ENCODE measurements at regions not wholly inside any gene's neighbourhood (a gene's known extent, or its start where the extent isn't known, plus 50 kb on each side); places are given as distances from the start of the nearest gene placed in this dataset.

DNA sequence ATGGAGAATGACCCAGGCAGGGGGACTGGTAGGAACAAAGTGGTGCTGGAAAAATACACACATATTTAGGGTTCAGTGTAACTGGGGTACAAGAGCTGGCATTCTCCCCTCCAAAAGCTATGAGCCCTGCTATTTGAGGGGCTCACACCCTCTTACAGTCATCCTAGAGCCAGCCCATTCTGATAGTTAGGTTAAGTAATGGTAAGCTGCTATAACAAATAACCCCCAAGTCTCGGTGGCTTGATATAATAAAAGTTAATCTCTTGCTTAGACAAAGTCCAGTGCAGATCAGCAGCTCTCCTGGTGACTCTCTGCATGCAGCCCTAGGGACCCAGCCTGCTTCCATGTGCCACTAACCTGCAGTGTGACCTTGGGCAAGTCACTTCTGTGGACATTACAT lies 234.9 kb upstream of the HES1 start:
- Histone ChIP-seq H3K4me1 (ENCODE audit: control insufficient read depth, insufficient read depth, low read length) (peaks cover 50% of the 10 kb centered on the region), H3K27ac (ENCODE audit: insufficient read depth, low read depth, low read length, poor library complexity, severe bottlenecking) (no peak overlapping the region)

DNA sequence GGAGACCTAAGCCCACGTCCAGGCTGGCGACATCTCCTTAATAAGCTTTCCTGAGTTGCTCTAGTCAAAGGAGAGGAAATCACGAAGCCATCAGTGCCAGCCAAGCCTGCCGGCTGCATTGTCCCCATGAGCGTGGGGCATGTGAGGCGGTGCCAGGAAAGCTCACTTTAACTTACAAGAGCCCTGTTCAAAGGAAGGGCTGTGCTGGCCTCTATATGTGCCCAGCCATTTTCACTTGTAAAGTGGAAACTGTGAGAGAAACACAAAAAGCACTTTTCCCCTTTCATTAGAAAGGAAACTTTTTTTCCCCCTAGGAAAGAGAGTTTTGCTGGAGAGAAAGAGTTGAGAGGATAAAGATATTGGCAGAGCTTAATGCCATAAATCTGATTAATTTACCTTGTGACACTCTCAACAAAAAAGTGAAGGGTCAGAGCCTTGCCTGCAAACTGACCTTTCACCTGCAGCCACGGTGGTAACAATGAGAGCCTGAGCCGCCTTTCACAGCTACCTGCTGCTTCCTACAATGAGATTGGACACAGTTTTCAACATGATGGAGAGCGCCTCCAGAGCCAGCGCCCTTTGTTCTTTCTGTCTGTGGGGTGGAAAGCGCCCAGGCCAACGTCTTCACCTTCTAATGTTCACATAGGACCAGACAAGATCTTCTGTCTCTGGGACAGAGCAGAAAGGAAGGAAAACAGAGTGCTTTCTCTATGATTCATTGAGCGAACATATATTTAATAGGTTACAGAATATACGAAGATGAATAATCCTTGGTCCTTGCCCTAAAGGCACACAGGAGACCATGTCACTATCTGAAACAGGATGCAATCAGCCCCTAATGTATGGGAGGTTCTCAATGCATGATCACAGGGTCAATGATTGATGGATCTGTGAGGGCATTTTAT lies 233.1 kb upstream of the HES1 start:
- Histone ChIP-seq H3K27ac (ENCODE audit: insufficient read depth, low read depth, low read length, poor library complexity, severe bottlenecking) (peak overlapping the region; percentile 85), H3K4me3 (ENCODE audit: insufficient read depth, low read depth, low read length) (no peak overlapping the region), H3K9me3 (ENCODE audit: control insufficient read depth, low read length) (no peaks in the 10 kb centered on the region), H3K36me3 (ENCODE audit: control insufficient read depth, insufficient read depth, low read length) (no peaks in the 10 kb centered on the region), H3K4me1 (ENCODE audit: control insufficient read depth, insufficient read depth, low read length) (peaks cover 32% of the 10 kb centered on the region), H3K27me3 (ENCODE audit: control insufficient read depth, insufficient read depth, low read length, poor library complexity, severe bottlenecking) (no peaks in the 10 kb centered on the region)
- WGBS, 2 experiments, result 46 to 47% methylated on average over 14 of the region's 14 CpGs

More for the DNA sequence above, 234.9 kb upstream of the HES1 start:
- no peaks in the 10 kb centered on the region for H3K36me3 ChIP-seq (ENCODE audit: control insufficient read depth, insufficient read depth, low read length)
- H3K4me3 ChIP-seq (ENCODE audit: insufficient read depth, low read depth, low read length), result no peak overlapping the region
- 100% methylated on average over 1 of the region's 1 CpG for WGBS, 2 experiments
- H3K27me3 ChIP-seq (ENCODE audit: control insufficient read depth, insufficient read depth, low read length, poor library complexity, severe bottlenecking), result no peaks in the 10 kb centered on the region
- no peaks in the 10 kb centered on the region for H3K9me3 ChIP-seq (ENCODE audit: control insufficient read depth, low read length)

DNA sequence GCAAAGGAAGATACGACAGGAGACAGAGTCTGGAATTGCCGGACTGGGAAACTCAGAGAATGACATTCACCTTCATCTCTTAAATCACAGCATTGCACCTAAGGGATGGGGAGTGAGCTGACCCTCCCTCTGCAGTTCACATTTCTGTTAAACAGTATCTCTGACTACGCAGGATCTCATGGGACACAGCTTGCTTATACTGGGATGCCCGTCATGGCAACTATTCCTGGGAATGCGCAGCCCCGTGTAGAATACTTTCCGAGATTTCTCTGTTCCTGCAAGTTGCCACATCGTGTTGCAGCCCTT lies 232.5 kb upstream of the HES1 start:
- Histone ChIP-seq H3K27me3 (ENCODE audit: control insufficient read depth, insufficient read depth, low read length, poor library complexity, severe bottlenecking) (no peaks in the 10 kb centered on the region), H3K4me3 (ENCODE audit: insufficient read depth, low read depth, low read length) (no peak overlapping the region), H3K4me1 (ENCODE audit: control insufficient read depth, insufficient read depth, low read length) (peaks cover 31% of the 10 kb centered on the region), H3K36me3 (ENCODE audit: control insufficient read depth, insufficient read depth, low read length) (no peaks in the 10 kb centered on the region), H3K9me3 (ENCODE audit: control insufficient read depth, low read length) (peaks cover 4% of the 10 kb centered on the region), H3K27ac (ENCODE audit: insufficient read depth, low read depth, low read length, poor library complexity, severe bottlenecking) (peak overlapping the region; percentile 85)
- 83 to 88% methylated on average over 8 of the region's 8 CpGs for WGBS, 2 experiments

- no peaks in the 10 kb centered on the region for H3K36me3 ChIP-seq (ENCODE audit: control insufficient read depth, insufficient read depth, low read length)
- no peak overlapping the region for H3K4me3 ChIP-seq (ENCODE audit: insufficient read depth, low read depth, low read length)
- H3K9me3 ChIP-seq (ENCODE audit: control insufficient read depth, low read length), result peaks cover 4% of the 10 kb centered on the region
- H3K27me3 ChIP-seq (ENCODE audit: control insufficient read depth, insufficient read depth, low read length, poor library complexity, severe bottlenecking), result no peaks in the 10 kb centered on the region
- 82 to 89% methylated on average over 4 of the region's 4 CpGs for WGBS, 2 experiments
- peaks cover 26% of the 10 kb centered on the region for H3K4me1 ChIP-seq (ENCODE audit: control insufficient read depth, insufficient read depth, low read length)
- no peak overlapping the region for H3K27ac ChIP-seq (ENCODE audit: insufficient read depth, low read depth, low read length, poor library complexity, severe bottlenecking)
These were observed 232.0 kb upstream of the HES1 start for GRCh38 chr3:193903966-193904365.

DNA sequence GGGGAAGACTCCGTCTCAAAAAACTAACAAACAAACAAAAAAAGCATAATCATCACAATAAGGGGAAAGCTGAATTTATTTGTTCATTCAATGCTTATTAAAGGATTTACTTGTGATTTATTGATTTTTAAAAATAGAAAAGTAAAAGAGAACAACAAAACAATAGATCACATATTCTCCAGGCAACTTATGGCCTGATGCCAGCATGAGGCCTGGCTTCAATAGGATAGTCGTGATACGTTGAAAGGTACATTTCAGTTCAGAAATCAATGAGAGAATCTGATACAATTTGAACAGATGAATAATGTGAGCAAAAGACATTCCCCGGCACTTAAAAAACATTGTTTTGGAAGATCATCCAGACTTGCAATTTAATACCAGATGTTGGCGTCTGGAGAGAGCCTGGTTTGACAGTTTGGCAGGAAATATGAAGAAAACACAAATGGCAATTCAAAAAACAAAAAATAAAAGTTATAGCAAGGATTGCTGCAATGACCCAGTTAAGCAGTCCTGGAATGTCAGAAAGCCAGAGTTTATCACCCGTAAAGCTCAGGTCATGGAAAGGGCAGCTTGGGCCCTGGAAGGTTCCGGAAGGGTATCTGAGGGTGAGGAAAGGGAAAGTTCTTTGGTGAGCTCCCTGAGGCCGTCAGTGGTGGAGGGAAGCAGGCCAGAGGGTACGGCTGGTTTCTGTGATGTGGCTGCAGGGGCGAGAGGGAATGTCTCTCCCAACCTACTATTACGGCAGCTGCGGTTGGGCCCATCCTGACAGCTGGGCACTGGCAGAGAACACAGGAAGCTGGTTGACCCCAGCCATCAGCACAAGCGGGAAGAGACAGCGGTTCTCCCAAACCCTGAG lies 230.2 kb upstream of the HES1 start:
- H3K4me1 ChIP-seq (ENCODE audit: control insufficient read depth, insufficient read depth, low read length), result peaks cover 25% of the 10 kb centered on the region
- H3K27ac ChIP-seq (ENCODE audit: insufficient read depth, low read depth, low read length, poor library complexity, severe bottlenecking), result no peak overlapping the region
- no peaks in the 10 kb centered on the region for H3K36me3 ChIP-seq (ENCODE audit: control insufficient read depth, insufficient read depth, low read length)
- H3K4me3 ChIP-seq (ENCODE audit: insufficient read depth, low read depth, low read length), result no peak overlapping the region
- peaks cover 4% of the 10 kb centered on the region for H3K9me3 ChIP-seq (ENCODE audit: control insufficient read depth, low read length)
- WGBS, 2 experiments, result 94 to 95% methylated on average over 12 to 14 of the region's 14 CpGs
- no peaks in the 10 kb centered on the region for H3K27me3 ChIP-seq (ENCODE audit: control insufficient read depth, insufficient read depth, low read length, poor library complexity, severe bottlenecking)

GRCh38 chr3:193906849-193907410 lies 229.0 kb upstream of the HES1 start:
- 93 to 98% methylated on average over 2 of the region's 2 CpGs for WGBS, 2 experiments
- no peaks in the 10 kb centered on the region for H3K36me3 ChIP-seq (ENCODE audit: control insufficient read depth, insufficient read depth, low read length)
- H3K4me3 ChIP-seq (ENCODE audit: insufficient read depth, low read depth, low read length), result no peak overlapping the region
- peaks cover 4% of the 10 kb centered on the region for H3K9me3 ChIP-seq (ENCODE audit: control insufficient read depth, low read length)
- H3K4me1 ChIP-seq (ENCODE audit: control insufficient read depth, insufficient read depth, low read length), result peaks cover 29% of the 10 kb centered on the region
- H3K27ac ChIP-seq (ENCODE audit: insufficient read depth, low read depth, low read length, poor library complexity, severe bottlenecking), result no peak overlapping the region
- H3K27me3 ChIP-seq (ENCODE audit: control insufficient read depth, insufficient read depth, low read length, poor library complexity, severe bottlenecking), result no peaks in the 10 kb centered on the region

DNA sequence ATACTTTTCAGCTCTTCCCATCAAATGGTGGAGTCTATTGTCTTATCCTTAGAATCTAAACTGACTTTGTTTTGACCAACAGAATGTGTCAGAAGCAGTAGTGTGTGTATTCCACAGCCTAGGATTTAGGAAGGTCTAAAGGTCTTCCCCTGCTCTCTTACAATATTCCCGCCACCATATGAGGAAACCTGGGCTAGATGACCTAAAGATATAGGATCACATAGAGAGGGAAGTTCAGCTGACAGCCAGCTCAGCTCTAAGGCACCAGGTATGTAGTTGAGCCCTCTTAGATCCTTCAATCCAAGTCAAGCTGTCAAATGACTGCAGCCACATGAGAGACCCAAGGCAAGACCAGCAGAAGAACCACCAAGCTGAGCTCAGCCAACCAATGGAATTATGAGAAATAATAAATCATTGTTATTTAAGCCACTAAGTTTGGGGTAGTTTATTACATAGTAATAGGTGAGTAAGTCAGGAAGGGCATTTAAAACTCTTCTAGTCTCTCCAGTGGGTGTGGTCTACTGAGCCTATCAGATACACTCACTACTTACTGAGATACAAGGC lies 227.7 kb upstream of the HES1 start:
- 92 to 97% methylated on average over 1 of the region's 1 CpG for WGBS, 2 experiments
- Histone ChIP-seq H3K27me3 (ENCODE audit: control insufficient read depth, insufficient read depth, low read length, poor library complexity, severe bottlenecking) (no peaks in the 10 kb centered on the region), H3K36me3 (ENCODE audit: control insufficient read depth, insufficient read depth, low read length) (no peaks in the 10 kb centered on the region), H3K4me1 (ENCODE audit: control insufficient read depth, insufficient read depth, low read length) (peaks cover 22% of the 10 kb centered on the region), H3K9me3 (ENCODE audit: control insufficient read depth, low read length) (peaks cover 4% of the 10 kb centered on the region), H3K27ac (ENCODE audit: insufficient read depth, low read depth, low read length, poor library complexity, severe bottlenecking) (no peak overlapping the region), H3K4me3 (ENCODE audit: insufficient read depth, low read depth, low read length) (no peak overlapping the region)

DNA sequence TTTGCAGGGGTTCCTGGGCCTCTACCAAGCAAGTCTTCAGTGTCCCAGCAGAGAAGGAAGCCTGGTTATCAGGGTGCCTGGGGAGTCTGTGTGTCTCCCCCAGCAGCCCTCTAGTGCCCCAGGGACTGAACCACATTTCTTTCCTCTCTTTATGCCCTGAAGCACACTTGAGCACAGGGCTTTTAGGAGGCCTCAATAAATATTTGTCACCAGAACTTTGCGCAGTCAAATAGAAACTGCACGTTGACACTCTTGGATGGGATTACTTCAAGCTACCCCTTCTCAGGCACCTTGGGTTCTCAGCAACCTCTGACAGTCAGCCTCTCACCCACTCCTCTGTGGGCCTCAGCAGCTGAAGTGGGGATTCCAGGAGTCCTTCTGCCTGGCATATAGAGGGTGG lies 226.6 kb upstream of the HES1 start:
- Histone ChIP-seq H3K36me3 (ENCODE audit: control insufficient read depth, insufficient read depth, low read length) (no peaks in the 10 kb centered on the region), H3K4me3 (ENCODE audit: insufficient read depth, low read depth, low read length) (no peak overlapping the region), H3K4me1 (ENCODE audit: control insufficient read depth, insufficient read depth, low read length) (peaks cover 13% of the 10 kb centered on the region), H3K27me3 (ENCODE audit: control insufficient read depth, insufficient read depth, low read length, poor library complexity, severe bottlenecking) (no peaks in the 10 kb centered on the region), H3K9me3 (ENCODE audit: control insufficient read depth, low read length) (peaks cover 4% of the 10 kb centered on the region), H3K27ac (ENCODE audit: insufficient read depth, low read depth, low read length, poor library complexity, severe bottlenecking) (no peak overlapping the region)
- 94 to 99% methylated on average over 2 of the region's 2 CpGs for WGBS, 2 experiments

GRCh38 chr3:193910310-193910709 lies 225.6 kb upstream of the HES1 start:
- WGBS, 2 experiments, result 91% methylated on average over 1 of the region's 1 CpG
- Histone ChIP-seq H3K4me1 (ENCODE audit: control insufficient read depth, insufficient read depth, low read length) (peaks cover 11% of the 10 kb centered on the region), H3K27ac (ENCODE audit: insufficient read depth, low read depth, low read length, poor library complexity, severe bottlenecking) (no peak overlapping the region), H3K36me3 (ENCODE audit: control insufficient read depth, insufficient read depth, low read length) (no peaks in the 10 kb centered on the region), H3K9me3 (ENCODE audit: control insufficient read depth, low read length) (peaks cover 4% of the 10 kb centered on the region), H3K27me3 (ENCODE audit: control insufficient read depth, insufficient read depth, low read length, poor library complexity, severe bottlenecking) (no peaks in the 10 kb centered on the region), H3K4me3 (ENCODE audit: insufficient read depth, low read depth, low read length) (no peak overlapping the region)
